ENCODE measurements at regions not wholly inside any gene's neighbourhood (a gene's known extent, or its start where the extent isn't known, plus 50 kb on each side); places are given as distances from the start of the nearest gene placed in this dataset.

GRCh38 chr4:24743927-24744326 lies 51.4 kb upstream of the SOD3 start:
- Histone ChIP-seq H3K27me3 (ENCODE audit: low read depth, low read length) (no peaks in the 10 kb centered on the region), H3K9me3 (ENCODE audit: control insufficient read depth in 1 of 2, low read length in 2 of 2) (no peaks in the 10 kb centered on the region), H3K4me1 (ENCODE audit: control insufficient read depth in 1 of 2, insufficient read depth in 2 of 2, low read length in 2 of 2) (no peaks in the 10 kb centered on the region), H3K36me3 (ENCODE audit: control insufficient read depth in 1 of 2, insufficient read depth in 2 of 2, low read length in 2 of 2) (no peaks in the 10 kb centered on the region), H3K27ac (ENCODE audit: low read length) (peak overlapping the region; percentile 33), H3K4me3 (ENCODE audit: low read depth in 1 of 2, low read length in 2 of 2) (no peak overlapping the region)

GRCh38 chr4:24745172-24745895 lies 50.0 kb upstream of the SOD3 start:
- Histone ChIP-seq H3K36me3 (ENCODE audit: control insufficient read depth in 1 of 2, insufficient read depth in 2 of 2, low read length in 2 of 2) (no peaks in the 10 kb centered on the region), H3K9me3 (ENCODE audit: control insufficient read depth in 1 of 2, low read length in 2 of 2) (no peaks in the 10 kb centered on the region), H3K4me1 (ENCODE audit: control insufficient read depth in 1 of 2, insufficient read depth in 2 of 2, low read length in 2 of 2) (no peaks in the 10 kb centered on the region), H3K27ac (ENCODE audit: low read length) (peak overlapping the region; percentile 32), H3K4me3 (ENCODE audit: low read depth in 1 of 2, low read length in 2 of 2) (no peak overlapping the region), H3K27me3 (ENCODE audit: low read depth, low read length) (no peaks in the 10 kb centered on the region)

All from muscle layer of duodenum (tissue), 2 donors.